ENCODE measurements at regions not wholly inside any gene's neighbourhood (a gene's known extent, or its start where the extent isn't known, plus 50 kb on each side); places are given as distances from the start of the nearest gene placed in this dataset.
"Not testable (repeated sequence)": the region's sequence is repeated elsewhere in the genome, so short reads cannot be mapped to it uniquely, and the experiment has no call there.

DNA sequence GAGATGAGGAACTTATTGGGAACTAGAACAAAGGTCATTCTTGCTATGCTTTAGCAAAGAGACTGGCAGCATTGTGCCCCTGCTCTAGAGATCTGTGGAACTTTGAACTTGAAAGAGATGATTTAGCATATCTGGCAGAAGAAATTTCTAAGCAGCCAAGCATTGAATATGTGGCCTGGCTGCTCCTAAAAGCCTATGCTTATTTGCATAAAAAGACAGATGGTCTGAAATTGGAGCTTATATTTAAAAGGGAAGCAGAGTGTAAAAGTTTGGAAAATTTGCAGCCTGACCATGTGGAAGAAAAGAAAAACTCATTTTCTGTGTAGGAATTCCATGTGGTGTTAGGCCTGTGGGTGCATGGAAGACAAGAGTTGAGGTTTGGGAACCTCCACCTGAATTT lies 647.5 kb downstream of the MATN1 start:
- not testable (repeated sequence) for H3K27ac ChIP-seq (ENCODE audit: low read depth, low read length); H3K36me3 ChIP-seq (ENCODE audit: control insufficient read depth in 1 of 2, insufficient read depth in 2 of 2, low read length in 2 of 2); H3K9ac ChIP-seq (ENCODE audit: low read depth in 1 of 2, low read length in 2 of 2); H3K4me3 ChIP-seq (ENCODE audit: low read depth in 1 of 2, low read length in 2 of 2); H3K27me3 ChIP-seq (ENCODE audit: control insufficient read depth in 1 of 2, insufficient read depth in 2 of 2, low read length in 2 of 2); H3K9me3 ChIP-seq (ENCODE audit: control insufficient read depth in 1 of 2, low read length in 2 of 2); H3K4me1 ChIP-seq (ENCODE audit: control insufficient read depth in 1 of 2, insufficient read depth in 2 of 2, low read length in 2 of 2)

DNA sequence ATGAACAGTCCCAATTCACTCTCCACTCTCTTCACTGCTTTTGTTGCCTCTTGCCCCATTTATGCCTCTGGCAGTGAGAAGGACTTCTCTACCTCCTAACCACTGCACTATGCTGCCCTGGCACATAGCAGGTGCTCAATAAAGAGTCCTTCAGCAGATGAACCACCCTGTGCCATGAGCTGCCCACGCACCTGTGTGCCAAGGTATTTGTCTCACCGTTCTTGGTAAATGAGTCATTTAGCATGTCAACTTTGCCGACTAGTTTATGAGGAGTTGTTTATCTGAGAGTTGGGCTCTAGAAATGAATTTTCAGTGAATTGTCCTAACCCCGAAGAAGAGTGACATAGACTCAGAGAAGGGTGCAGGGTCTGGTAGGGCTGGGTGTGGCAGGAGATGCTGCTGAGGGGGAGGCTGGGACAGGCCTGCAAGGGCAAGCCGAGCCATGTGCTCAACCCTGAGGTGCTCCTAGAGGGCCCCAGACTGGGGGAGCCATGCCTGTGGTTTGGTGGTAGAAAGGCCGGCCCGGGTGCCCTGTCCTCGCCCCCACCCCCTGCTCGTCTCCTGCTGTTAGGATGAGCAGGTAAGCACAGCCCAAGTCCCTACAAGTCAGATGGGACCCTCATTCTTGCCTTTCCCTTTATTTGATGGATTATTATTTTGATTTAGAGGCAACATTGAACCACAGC lies 654.5 kb downstream of the MATN1 start:
- Histone ChIP-seq H3K4me1 (ENCODE audit: control insufficient read depth in 1 of 2, insufficient read depth in 2 of 2, low read length in 2 of 2) (no peaks in the 10 kb centered on the region), H3K4me3 (ENCODE audit: low read depth in 1 of 2, low read length in 2 of 2) (no peak overlapping the region), H3K9me3 (ENCODE audit: control insufficient read depth in 1 of 2, low read length in 2 of 2) (no peaks in the 10 kb centered on the region), H3K27me3 (ENCODE audit: control insufficient read depth in 1 of 2, insufficient read depth in 2 of 2, low read length in 2 of 2) (no peaks in the 10 kb centered on the region), H3K27ac (ENCODE audit: low read depth, low read length) (no peak overlapping the region), H3K9ac (ENCODE audit: low read depth in 1 of 2, low read length in 2 of 2) (no peak overlapping the region), H3K36me3 (ENCODE audit: control insufficient read depth in 1 of 2, insufficient read depth in 2 of 2, low read length in 2 of 2) (no peaks in the 10 kb centered on the region)

DNA sequence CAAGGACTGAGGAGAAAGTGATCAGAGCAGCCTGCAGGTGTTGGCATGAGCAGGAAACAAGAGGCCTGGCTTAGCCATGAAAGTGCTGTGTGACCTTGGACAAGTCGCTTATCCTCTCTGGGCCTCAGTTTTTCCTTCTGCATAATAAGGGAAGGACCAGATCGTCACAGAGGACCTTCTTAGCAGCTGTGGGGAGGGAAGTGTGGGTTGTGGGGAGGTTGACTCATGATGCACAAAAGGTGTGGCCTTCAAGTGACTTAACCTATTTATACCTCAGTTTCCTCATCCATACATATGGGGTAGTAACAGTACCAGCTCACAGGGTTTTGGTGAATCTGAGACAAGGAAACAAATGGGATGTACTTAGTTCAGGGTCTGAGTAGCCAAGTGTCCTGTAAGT lies 658.8 kb downstream of the MATN1 start:
- Histone ChIP-seq H3K9ac (ENCODE audit: low read depth in 1 of 2, low read length in 2 of 2) (no peak overlapping the region), H3K27ac (ENCODE audit: low read depth, low read length) (no peak overlapping the region), H3K4me3 (ENCODE audit: low read depth in 1 of 2, low read length in 2 of 2) (no peak overlapping the region), H3K9me3 (ENCODE audit: control insufficient read depth in 1 of 2, low read length in 2 of 2) (no peaks in the 10 kb centered on the region), H3K36me3 (ENCODE audit: control insufficient read depth in 1 of 2, insufficient read depth in 2 of 2, low read length in 2 of 2) (no peaks in the 10 kb centered on the region), H3K27me3 (ENCODE audit: control insufficient read depth in 1 of 2, insufficient read depth in 2 of 2, low read length in 2 of 2) (no peaks in the 10 kb centered on the region), H3K4me1 (ENCODE audit: control insufficient read depth in 1 of 2, insufficient read depth in 2 of 2, low read length in 2 of 2) (peaks cover 0 to 7% of the 10 kb centered on the region in 2 donors)

DNA sequence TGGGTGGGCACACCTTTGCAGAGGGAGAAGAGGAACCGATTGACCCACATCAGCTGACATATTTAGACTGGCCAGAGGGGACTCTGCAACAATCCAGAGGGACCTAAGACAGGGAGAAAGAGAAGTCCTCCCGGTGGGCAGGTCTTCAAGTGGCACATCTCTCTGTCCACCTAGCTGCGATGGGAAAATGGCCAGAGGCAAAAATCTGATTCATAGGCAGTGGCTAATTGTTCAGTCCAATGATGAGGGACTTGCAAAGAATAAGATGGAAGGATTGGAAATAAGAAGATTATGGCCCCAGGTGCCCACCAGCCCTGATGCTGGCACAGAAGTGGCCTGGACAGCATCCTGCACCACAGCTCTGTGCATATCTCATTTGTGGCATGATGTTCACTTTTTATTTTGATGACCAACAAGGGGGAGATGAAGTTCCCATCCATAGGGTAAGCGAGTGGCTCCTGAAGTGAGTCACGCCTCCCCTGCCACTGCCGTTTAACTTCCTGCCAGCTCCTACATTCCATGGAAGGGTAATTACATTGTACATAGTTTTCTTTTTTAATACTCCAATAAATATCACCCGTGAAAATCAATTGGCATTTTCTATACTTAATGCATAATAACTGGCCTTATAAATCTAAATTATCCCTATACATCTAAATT lies 659.6 kb downstream of the MATN1 start:
- no peaks in the 10 kb centered on the region for H3K9me3 ChIP-seq (ENCODE audit: control insufficient read depth in 1 of 2, low read length in 2 of 2)
- peaks cover 0 to 7% of the 10 kb centered on the region in 2 donors for H3K4me1 ChIP-seq (ENCODE audit: control insufficient read depth in 1 of 2, insufficient read depth in 2 of 2, low read length in 2 of 2)
- H3K27me3 ChIP-seq (ENCODE audit: control insufficient read depth in 1 of 2, insufficient read depth in 2 of 2, low read length in 2 of 2): no peaks in the 10 kb centered on the region
- no peak overlapping the region for H3K27ac ChIP-seq (ENCODE audit: low read depth, low read length)
- no peak overlapping the region for H3K4me3 ChIP-seq (ENCODE audit: low read depth in 1 of 2, low read length in 2 of 2)
- H3K9ac ChIP-seq (ENCODE audit: low read depth in 1 of 2, low read length in 2 of 2): no peak overlapping the region
- H3K36me3 ChIP-seq (ENCODE audit: control insufficient read depth in 1 of 2, insufficient read depth in 2 of 2, low read length in 2 of 2): no peaks in the 10 kb centered on the region

DNA sequence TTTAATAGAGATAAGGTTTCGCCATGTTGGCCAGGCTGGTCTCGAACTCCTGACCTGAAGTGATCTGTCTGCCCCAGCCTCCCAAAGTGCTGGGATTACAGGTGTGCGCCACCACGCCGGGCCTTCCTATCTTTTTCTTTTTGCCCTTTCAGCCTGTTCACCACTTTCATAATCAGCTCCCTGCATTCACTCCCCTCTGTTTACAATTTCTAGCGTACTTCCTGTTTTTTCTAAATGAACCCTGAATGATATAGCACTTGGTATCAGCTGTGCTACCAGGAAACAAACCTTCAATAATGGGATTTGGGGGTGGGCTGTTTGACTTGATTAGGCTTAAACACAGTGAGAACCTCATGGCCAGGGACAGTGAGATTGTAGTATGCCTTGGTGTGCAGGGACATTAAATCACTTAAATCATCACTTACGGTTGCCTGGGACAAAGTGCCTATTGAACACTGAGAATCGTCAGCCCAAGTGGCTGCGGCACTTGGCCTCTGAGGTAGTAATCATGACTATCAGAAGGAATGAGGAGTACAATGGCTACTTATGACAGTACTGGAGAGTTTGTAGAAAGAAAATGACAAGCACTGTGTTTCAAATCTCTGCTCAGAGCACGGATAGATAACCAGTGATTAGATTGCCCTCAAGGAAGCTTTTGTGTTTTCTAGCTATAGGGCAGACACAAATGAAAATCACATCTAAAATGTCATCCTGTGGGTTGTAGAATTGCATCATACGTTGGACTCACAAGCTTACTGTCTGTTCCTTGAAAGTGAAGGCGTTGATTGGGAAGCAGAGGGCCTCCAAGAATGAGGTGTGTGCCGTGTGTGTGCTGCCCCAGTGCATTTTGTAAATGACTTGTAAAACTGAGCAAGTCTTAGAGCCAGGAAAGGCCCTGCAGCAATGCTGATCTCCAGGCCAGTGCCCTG lies 661.8 kb downstream of the MATN1 start:
- Histone ChIP-seq H3K36me3 (ENCODE audit: control insufficient read depth in 1 of 2, insufficient read depth in 2 of 2, low read length in 2 of 2) (no peaks in the 10 kb centered on the region), H3K4me1 (ENCODE audit: control insufficient read depth in 1 of 2, insufficient read depth in 2 of 2, low read length in 2 of 2) (peaks cover 0 to 7% of the 10 kb centered on the region in 2 donors), H3K27me3 (ENCODE audit: control insufficient read depth in 1 of 2, insufficient read depth in 2 of 2, low read length in 2 of 2) (no peaks in the 10 kb centered on the region), H3K9me3 (ENCODE audit: control insufficient read depth in 1 of 2, low read length in 2 of 2) (no peaks in the 10 kb centered on the region), H3K4me3 (ENCODE audit: low read depth in 1 of 2, low read length in 2 of 2) (no peak overlapping the region), H3K9ac (ENCODE audit: low read depth in 1 of 2, low read length in 2 of 2) (no peak overlapping the region), H3K27ac (ENCODE audit: low read depth, low read length) (no peak overlapping the region)

DNA sequence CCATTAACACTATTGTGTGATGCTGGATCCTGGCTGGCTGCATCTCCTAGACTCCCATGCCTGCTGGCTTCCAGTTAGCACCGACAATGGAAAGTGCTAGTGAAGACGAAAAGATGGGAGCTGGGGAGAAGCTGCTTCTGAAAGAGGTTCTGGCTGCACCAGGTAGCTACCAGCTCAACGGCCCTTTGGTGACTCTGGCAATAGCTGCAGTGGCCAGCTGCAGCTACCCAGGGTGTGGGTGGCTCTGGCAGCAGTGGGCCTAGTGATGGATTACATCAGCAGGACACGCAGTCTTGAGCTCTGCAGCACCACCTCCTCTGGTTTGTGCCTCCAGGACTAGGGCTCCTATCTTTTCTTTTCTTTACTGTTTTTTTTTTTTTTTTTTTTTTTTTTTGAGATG lies 662.6 kb downstream of the MATN1 start:
- H3K27ac ChIP-seq (ENCODE audit: low read depth, low read length): no peak overlapping the region
- H3K36me3 ChIP-seq (ENCODE audit: control insufficient read depth in 1 of 2, insufficient read depth in 2 of 2, low read length in 2 of 2): no peaks in the 10 kb centered on the region
- no peaks in the 10 kb centered on the region for H3K9me3 ChIP-seq (ENCODE audit: control insufficient read depth in 1 of 2, low read length in 2 of 2)
- no peak overlapping the region for H3K9ac ChIP-seq (ENCODE audit: low read depth in 1 of 2, low read length in 2 of 2)
- H3K4me3 ChIP-seq (ENCODE audit: low read depth in 1 of 2, low read length in 2 of 2): no peak overlapping the region
- no peaks in the 10 kb centered on the region for H3K27me3 ChIP-seq (ENCODE audit: control insufficient read depth in 1 of 2, insufficient read depth in 2 of 2, low read length in 2 of 2)
- peaks cover 0 to 7% of the 10 kb centered on the region in 2 donors for H3K4me1 ChIP-seq (ENCODE audit: control insufficient read depth in 1 of 2, insufficient read depth in 2 of 2, low read length in 2 of 2)

DNA sequence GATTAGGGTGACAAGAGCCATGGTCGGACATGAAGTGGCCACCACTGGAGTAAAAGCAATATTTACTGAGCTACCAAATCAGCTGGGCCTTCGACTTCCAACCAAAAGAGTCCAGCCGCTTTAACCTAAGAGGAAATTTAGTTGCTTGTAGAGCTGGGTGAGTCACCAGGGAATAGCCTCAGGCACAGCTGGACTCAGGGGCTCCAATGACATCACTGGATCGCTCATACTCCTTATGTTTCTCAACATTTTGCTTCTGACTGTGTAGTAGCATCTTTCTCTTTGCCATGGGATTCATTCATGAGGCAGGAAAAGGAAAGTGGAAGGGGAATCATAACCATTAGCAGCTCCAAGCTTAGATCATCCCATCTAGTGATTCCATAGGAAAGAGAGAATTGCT lies 664.4 kb downstream of the MATN1 start:
- no peak overlapping the region for H3K9ac ChIP-seq (ENCODE audit: low read depth in 1 of 2, low read length in 2 of 2)
- no peak overlapping the region for H3K4me3 ChIP-seq (ENCODE audit: low read depth in 1 of 2, low read length in 2 of 2)
- H3K36me3 ChIP-seq (ENCODE audit: control insufficient read depth in 1 of 2, insufficient read depth in 2 of 2, low read length in 2 of 2): no peaks in the 10 kb centered on the region
- H3K9me3 ChIP-seq (ENCODE audit: control insufficient read depth in 1 of 2, low read length in 2 of 2): no peaks in the 10 kb centered on the region
- H3K27ac ChIP-seq (ENCODE audit: low read depth, low read length): no peak overlapping the region
- H3K27me3 ChIP-seq (ENCODE audit: control insufficient read depth in 1 of 2, insufficient read depth in 2 of 2, low read length in 2 of 2): peaks cover 0 to 4% of the 10 kb centered on the region in 2 donors
- H3K4me1 ChIP-seq (ENCODE audit: control insufficient read depth in 1 of 2, insufficient read depth in 2 of 2, low read length in 2 of 2): peaks cover 0 to 7% of the 10 kb centered on the region in 2 donors

DNA sequence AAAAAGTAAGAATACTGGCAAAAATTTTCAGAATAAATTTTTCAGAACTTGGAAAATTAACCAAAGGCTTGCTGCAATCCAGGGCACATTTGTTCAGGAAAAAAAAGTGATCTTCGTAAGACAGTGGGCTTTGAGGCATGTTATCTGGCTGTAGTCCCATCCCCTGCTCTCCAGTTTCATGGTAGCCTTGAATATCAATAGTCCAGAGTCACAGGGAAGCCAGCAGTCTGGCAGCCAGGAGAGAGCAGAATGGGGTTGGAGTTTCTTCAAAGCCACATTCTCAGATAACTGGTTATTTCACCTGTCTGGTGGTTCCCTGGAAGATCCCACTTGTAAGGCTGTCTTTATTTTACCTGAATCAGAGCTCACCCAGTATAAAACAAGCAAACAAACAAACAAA lies 669.3 kb downstream of the MATN1 start:
- no peak overlapping the region for H3K4me3 ChIP-seq (ENCODE audit: low read depth in 1 of 2, low read length in 2 of 2)
- H3K27ac ChIP-seq (ENCODE audit: low read depth, low read length): no peak overlapping the region
- peaks cover 0 to 14% of the 10 kb centered on the region in 2 donors for H3K27me3 ChIP-seq (ENCODE audit: control insufficient read depth in 1 of 2, insufficient read depth in 2 of 2, low read length in 2 of 2)
- no peaks in the 10 kb centered on the region for H3K9me3 ChIP-seq (ENCODE audit: control insufficient read depth in 1 of 2, low read length in 2 of 2)
- no peak overlapping the region for H3K9ac ChIP-seq (ENCODE audit: low read depth in 1 of 2, low read length in 2 of 2)
- no peaks in the 10 kb centered on the region for H3K36me3 ChIP-seq (ENCODE audit: control insufficient read depth in 1 of 2, insufficient read depth in 2 of 2, low read length in 2 of 2)
- H3K4me1 ChIP-seq (ENCODE audit: control insufficient read depth in 1 of 2, insufficient read depth in 2 of 2, low read length in 2 of 2): no peaks in the 10 kb centered on the region

DNA sequence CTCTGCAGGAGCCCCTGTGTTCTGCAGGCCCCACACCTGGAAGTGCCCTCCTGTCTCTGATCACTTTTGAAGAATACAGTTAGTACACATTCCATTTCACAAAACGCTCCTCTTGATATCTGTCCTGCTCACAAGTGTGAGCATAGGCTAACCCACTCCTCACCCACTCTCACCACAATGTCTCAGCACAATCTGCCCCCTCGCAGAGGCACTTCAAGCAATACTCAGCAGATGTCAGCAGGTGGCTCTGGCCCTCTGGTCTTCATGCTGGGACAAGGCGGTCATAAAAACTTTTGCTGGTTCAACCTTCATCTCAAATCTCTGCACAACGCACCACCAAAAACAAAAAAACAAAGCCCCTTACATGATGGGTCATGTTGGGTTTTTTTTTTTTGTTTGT lies 671.2 kb downstream of the MATN1 start:
- no peaks in the 10 kb centered on the region for H3K36me3 ChIP-seq (ENCODE audit: control insufficient read depth in 1 of 2, insufficient read depth in 2 of 2, low read length in 2 of 2)
- H3K9ac ChIP-seq (ENCODE audit: low read depth in 1 of 2, low read length in 2 of 2): no peak overlapping the region
- no peak overlapping the region for H3K27ac ChIP-seq (ENCODE audit: low read depth, low read length)
- H3K9me3 ChIP-seq (ENCODE audit: control insufficient read depth in 1 of 2, low read length in 2 of 2): no peaks in the 10 kb centered on the region
- H3K27me3 ChIP-seq (ENCODE audit: control insufficient read depth in 1 of 2, insufficient read depth in 2 of 2, low read length in 2 of 2): peaks cover 0 to 14% of the 10 kb centered on the region in 2 donors
- H3K4me1 ChIP-seq (ENCODE audit: control insufficient read depth in 1 of 2, insufficient read depth in 2 of 2, low read length in 2 of 2): no peaks in the 10 kb centered on the region
- H3K4me3 ChIP-seq (ENCODE audit: low read depth in 1 of 2, low read length in 2 of 2): no peak overlapping the region

DNA sequence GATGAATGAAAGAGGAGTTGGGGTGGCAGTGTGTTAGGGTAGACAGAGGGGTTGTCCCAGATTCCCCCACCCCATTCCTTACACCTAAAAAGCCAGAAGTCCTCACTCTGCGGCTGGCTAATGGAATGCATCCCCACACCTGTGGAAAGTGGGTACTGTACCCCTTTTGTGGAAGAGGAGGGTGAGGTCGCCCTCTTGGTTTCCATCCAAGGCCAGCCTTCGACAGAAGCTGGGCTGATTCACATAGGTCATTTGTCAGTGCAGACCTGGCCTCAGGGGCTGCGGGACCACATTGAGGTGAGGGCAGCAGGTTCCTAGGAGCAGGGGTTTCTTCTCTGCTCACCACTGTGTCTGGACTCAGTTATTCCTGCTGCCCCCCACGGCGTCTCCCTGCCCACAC lies 671.6 kb downstream of the MATN1 start:
- Histone ChIP-seq H3K4me1 (ENCODE audit: control insufficient read depth in 1 of 2, insufficient read depth in 2 of 2, low read length in 2 of 2) (no peaks in the 10 kb centered on the region), H3K36me3 (ENCODE audit: control insufficient read depth in 1 of 2, insufficient read depth in 2 of 2, low read length in 2 of 2) (no peaks in the 10 kb centered on the region), H3K4me3 (ENCODE audit: low read depth in 1 of 2, low read length in 2 of 2) (no peak overlapping the region), H3K9ac (ENCODE audit: low read depth in 1 of 2, low read length in 2 of 2) (no peak overlapping the region), H3K27me3 (ENCODE audit: control insufficient read depth in 1 of 2, insufficient read depth in 2 of 2, low read length in 2 of 2) (peaks cover 0 to 14% of the 10 kb centered on the region in 2 donors), H3K27ac (ENCODE audit: low read depth, low read length) (no peak overlapping the region), H3K9me3 (ENCODE audit: control insufficient read depth in 1 of 2, low read length in 2 of 2) (no peaks in the 10 kb centered on the region)

All from duodenal mucosa (tissue), 2 donors.